Activated CD4-positive, alpha-beta T cell treated with anti-CD3 and anti-CD28 coated beads, Interleukin-2, amount 50 U/mL, for 48 hours (primary cell): ENCODE measurements at regions not wholly inside any gene's neighbourhood (a gene's known extent, or its start where the extent isn't known, plus 50 kb on each side); places are given as distances from the start of the nearest gene placed in this dataset.
"Not testable (repeated sequence)": the region's sequence is repeated elsewhere in the genome, so short reads cannot be mapped to it uniquely, and the experiment has no call there.

ENCODE experiments used
- DNase-seq, 2 experiments: peaks; one replicate each; pipeline ENCODE4 v3.0.0-alpha.2; 2020

- no peak for DNase-seq
These were observed 535.8 kb downstream of the KCNA4 start for GRCh38 chr11:29480981-29481380.

GRCh38 chr11:29458252-29458651 is 558.6 kb downstream of the KCNA4 start:
- no peak for DNase-seq

- no peak for DNase-seq
These were observed 564.7 kb downstream of the KCNA4 start for GRCh38 chr11:29452146-29452545.

DNA sequence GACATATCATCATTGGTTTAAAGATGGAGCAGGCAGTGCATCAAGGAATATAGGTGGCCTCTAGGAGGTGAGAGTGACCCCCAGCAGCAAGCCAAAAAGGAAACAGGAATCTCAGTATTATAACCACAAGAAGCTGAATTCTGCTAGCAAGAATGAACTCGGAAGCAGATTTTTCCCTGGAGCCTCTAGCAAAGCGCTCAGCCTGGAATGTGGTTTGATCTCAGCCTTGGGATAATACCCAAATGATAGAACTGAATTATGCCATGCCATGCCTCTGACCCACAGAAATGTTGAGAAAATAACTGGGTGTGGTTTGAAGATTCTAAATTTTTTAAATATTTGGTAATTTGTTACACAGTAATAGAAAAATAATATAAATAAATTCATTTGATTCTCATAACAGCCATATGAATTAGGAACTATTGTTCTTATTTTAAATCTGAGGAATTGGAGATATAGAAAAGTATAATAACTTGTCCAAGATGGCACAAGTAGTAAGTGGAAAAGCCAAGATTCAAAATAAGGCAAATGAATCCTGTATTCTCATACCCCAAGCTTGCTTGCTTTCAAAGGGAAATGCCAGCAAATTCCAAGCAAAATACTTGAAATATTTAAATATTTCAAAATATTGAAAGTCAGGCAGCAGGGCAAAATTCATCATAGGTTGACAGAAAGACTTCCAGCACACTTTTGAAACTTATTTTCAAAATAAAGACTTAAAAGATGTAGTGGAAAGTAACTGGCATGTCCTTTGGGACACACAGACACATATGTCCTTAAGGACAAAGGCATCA is 567.4 kb downstream of the KCNA4 start:
- DNase-seq: no peak

DNA sequence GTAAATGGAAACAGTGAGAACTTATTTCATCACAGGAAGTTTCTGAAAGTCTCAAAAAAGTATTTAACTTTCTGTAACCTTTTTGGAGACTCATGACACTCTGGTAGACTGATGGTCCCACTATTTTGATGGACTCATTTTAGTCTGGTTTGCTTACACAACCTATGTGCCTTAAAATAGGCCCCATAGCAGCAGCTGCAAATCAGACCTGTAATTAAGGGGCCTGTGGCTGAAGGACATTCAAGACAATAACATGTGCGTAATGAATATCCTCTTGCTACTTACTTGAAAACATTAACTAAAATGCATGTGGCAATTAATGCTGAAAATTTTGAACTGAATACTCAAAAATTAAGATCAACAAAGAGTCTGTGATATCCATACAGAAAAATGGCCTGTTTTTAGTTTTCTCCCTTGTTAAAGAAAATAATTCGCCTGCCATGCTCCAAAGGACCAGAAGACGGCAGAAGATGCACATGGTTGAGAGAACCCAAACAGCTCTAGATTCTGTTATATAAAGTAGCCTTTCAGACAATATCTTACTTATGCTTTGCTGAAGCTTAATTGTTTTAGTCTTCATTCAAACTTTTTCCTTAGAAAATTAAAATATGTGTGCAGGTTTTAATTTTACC is 568.5 kb downstream of the KCNA4 start:
- no peak for DNase-seq

DNA sequence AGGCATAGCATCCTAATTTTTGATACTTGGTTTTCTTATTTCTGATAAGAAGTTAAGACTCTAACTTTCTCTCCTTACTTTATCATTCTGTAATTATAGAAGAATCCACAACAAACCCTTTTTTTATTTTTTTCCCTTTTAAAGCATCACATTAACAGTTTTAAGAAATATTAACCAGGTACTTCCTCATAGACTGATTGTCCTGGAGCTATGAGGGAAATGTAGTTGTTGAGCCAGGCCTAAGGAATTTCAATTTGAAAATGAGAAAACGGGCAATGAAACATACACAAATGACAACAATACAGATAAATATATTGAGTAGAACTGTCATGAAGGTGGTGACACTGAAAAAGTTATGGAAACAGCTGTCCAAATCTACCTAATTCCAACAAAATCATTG is 569.0 kb downstream of the KCNA4 start:
- DNase-seq: no peak

DNA sequence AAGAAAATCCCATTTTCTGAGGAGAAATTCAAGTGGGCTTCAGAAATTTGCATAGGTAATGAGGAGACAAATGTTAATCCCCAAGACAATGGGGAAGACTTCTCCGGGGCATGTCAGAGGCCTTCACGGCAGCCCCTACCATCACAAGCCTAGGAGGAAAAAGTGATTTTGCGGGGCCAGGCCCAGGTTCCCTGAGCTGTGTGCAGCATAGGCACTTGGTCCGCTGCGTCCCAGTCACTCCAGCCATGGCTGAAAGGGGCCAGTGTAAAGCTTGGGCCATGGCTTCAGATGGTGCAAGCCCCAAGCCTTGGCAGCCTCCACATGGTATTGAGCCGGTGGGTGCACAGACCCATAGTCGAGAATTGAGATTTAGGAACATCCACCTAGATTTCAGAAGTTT is 570.7 kb downstream of the KCNA4 start:
- no peak for DNase-seq

DNA sequence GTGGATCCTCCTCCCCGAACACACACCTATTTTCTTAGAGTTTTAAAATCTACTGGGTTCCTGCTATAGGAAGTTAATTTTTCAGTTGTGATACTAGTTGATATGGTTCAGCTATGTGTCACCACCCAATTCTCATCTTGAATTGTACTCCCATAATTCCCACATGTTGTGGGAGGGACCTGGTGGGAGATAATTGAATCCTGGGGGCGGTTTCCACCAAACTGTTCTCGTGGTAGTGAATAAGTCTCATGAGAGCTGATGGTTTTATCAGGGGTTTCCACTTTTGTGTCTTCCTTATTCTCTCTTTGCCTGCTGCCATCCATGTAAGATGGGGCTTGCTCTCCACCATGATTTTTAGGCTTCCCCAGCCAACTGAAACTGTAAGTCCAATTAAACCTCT is 571.6 kb downstream of the KCNA4 start:
- DNase-seq: not testable (repeated sequence)

DNA sequence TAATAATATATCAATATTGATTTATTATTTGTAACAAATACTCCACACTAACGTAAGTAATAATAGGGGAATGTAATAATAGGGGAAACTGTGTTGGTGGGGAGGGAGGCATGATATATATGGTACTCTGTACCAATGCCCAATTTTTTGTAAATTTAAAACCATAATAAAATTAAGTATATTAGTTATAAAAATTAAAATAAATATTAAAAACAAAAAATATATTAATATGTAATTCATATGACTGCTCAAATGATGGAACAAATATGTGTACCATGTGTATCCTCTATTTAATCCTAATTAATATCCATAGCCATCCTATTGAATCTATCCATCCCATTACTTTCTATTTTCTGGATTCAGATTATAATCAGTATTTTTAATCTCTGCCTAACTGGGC is 578.0 kb downstream of the KCNA4 start:
- no peak for DNase-seq

DNA sequence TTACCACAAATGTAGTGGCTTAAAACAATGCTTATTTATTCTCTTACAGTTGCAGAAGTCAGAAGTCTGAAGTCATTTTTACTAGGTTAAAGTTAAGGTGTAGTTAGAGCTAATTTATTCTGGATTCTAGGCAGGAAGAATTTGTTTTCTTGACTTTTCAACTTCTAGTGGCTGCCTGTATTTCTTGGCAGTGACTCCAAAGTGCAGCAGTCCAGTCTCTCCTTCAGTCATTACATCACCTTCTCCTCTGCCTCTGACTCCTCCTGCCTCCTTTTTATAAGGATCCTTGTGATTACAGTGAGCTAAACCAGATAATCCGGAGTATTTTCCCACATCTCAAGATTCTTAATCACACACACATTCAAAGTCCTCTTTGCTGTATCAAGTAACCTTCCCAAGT is 581.4 kb downstream of the KCNA4 start:
- DNase-seq: no peak

- no peak for DNase-seq
These were observed 584.0 kb downstream of the KCNA4 start for GRCh38 chr11:29432719-29433325.

DNA sequence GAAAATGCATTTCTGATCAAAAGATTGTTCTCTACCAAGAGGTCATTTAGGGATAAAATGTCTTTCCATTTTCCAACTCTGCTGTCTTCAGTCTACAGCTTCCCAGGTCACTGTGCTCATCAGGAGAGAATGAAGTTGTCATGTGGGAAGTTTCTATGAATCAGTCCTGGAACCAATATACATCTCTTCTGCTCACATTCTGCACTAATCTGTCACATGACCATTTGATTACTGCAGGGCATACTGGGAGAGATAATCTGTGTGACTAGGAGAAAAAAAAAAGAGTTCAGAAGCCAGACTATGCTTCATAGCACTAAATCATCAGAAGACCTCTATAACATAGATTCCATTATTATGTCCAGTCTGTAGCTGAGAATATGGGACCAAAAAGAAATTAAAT is 611.5 kb downstream of the KCNA4 start:
- no peak for DNase-seq

GRCh38 chr11:29395555-29396072 is 621.2 kb downstream of the KCNA4 start:
- DNase-seq: no peak

GRCh38 chr11:29389793-29390192 is 627.0 kb downstream of the KCNA4 start:
- no peak for DNase-seq

DNA sequence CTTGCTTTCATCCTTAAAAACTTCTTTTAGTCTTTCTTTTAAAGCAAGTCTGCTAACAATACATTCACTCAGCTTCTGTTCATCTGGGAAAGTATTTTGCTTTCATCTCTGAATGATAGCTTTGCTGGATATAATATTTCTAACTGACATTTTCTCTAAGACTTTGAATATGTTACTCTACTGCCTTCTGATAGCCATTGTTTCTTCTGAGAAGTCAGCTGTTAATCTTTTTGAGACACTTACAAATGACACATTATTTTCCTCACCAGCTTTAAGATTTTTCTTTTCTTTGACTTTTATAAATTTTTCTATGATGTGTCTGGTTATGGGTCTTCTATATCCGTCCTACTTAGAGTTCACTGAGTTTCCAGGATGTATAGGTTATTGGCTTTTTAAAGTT is 643.1 kb downstream of the KCNA4 start:
- DNase-seq: no peak

DNA sequence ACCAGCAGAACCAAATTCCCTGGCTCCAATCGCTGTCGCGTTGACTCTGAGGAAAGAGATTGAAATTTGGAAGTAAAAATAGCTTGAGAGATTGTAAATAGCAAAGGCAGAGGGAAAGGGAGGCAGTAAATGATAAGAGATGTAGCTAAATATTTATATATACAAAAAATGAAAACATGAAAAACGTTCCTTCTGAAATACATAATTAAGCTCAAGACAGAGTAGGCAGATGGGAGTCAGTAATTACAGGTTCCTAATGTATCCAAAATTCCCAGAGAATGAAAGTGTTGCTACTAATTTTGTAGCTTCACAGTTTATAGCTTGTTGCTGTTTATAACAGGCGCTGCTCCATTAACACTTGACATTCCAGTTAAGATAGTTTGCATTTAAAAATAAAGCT is 648.7 kb downstream of the KCNA4 start:
- no peak for DNase-seq

DNA sequence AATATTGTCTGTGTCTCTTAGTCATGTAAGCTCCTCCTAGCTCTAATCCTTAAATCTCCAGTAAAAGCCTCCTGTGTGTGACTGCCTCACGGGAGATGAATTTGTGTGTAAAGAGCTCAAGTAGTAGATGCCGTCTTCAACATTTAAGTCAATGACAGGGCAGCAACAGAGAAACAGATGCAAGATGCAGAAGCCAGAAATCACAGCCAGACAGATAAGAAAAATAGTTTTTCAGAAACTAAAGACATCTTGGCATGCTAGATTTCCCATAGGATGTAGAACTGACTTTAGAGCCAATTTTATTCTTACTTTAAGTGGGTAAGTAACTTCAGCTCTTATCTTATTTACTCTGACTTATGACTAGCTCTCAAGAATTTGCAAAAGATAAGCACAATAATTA is 652.8 kb downstream of the KCNA4 start:
- no peak for DNase-seq

GRCh38 chr11:29361369-29361768 is 655.5 kb downstream of the KCNA4 start:
- no peak for DNase-seq

- no peak for DNase-seq
These were observed 663.0 kb downstream of the KCNA4 start for GRCh38 chr11:29353833-29354232.

DNA sequence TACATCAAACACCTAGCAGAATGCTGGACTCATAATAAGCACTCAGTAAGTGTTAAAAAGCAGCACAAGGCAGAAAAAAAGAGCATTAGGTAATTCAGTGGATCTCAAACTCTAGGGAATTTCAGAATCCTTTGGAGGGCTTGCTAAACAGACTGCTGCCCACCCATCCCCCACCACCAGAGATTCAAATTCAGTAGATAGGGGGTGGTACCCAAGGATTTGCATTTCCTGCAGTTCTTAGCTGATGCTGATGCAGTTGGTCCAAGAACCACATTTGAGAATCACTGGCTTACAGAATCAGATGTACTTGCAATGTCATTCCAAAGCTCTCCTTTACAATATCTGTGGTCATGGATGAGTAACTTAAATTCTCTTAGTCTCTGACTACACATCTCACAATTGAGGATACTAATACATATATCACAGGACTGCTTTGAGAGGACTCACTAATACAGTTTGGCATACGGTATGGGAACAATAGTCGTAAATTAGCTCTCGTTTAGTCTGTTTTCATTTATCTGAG is 664.5 kb downstream of the KCNA4 start:
- no peak for DNase-seq

- no peak for DNase-seq
These were observed 665.4 kb downstream of the KCNA4 start for GRCh38 chr11:29351301-29351873.

DNA sequence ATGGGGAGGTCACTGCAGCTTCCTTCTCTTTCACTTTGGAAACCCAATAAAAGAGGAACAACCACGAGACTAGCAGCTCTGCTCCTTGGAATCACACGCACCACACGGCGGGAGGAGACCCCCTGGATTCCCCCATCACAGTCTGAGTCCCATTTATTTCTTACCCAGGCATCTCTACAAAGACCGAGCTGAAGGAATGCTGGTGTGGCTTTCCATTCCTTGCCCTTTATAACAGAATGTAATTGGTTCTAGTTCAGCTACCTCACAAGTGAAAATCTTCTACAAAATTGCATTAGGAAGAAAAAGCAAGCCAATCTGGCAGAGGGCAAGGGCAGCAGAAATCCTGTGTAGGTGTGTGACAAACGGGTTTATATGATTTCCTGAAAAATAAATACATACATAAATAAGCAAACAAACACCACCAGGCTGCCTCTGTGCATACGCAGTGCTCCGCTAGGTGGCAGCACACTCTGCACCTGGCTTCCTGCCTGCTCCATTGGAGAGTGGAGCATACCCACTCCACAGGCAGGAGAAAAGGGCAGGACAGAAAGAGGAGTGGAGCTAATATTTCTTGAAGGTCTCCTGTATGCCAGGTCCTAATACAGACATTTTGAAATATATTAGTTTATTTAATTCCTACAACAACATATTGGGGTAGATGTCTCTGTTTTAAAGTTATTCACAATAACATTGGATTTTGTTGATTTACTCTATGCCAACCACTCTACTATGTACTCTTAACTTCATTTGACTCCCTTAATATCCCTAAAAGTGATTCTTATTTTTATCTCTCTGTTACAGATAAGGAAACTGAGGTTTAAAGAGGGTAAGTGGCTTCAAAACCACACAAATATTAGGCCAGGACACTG is 673.1 kb downstream of the KCNA4 start:
- peak; percentile 40 to 49 for DNase-seq
